OCI-LY7 (cell line): ENCODE measurements at regions not wholly inside any gene's neighbourhood (a gene's known extent, or its start where the extent isn't known, plus 50 kb on each side); places are given as distances from the start of the nearest gene placed in this dataset.

Experiments
- CTCF ChIP-seq: fragments of 200-600 bp; sonication (generic); conservative IDR thresholded peaks from 2 replicates; pipeline ENCODE4 v1.5.1; 2014; ENCODE audit warnings: mild to moderate bottlenecking, antibody characterized with exemption, low read length, moderate library complexity, mixed read lengths
- EZH2phosphoT487 ChIP-seq: fragments of 200-600 bp; sonication (generic); IDR thresholded peaks from 2 replicates; pipeline ENCODE4 v1.6.1; 2018; ENCODE audit warnings: low read depth, borderline replicate concordance, mild to moderate bottlenecking, mixed run types, antibody characterized with exemption, low read length, moderate library complexity, mixed read lengths

DNA sequence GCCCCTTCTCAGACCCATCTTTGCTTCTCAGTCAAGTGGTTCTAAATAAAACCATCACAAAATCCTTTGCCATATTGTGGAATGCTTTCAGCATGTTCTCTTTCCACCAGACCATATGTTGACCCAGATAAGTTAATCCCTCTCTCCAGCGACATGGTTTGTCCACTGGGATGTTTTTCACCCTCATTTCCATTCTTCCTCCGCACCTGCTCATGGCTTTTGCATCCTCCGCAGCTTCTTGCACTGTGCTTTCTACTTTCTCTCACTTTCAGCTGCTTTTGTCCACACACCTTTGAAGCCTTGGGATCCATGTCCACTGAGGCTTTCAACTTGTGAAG lies 52.3 kb upstream of the WAC start:
- TF ChIP-seq CTCF (no peak), EZH2phosphoT487 (no peak)
